Neuronal stem cell (in vitro differentiated cells): ENCODE measurements at regions not wholly inside any gene's neighbourhood (a gene's known extent, or its start where the extent isn't known, plus 50 kb on each side); places are given as distances from the start of the nearest gene placed in this dataset.

Experiments
- DNase-seq: peaks from one replicate; pipeline ENCODE4 v3.0.0-alpha.2; 2013; ENCODE audit warnings: low spot score
- H2AFZ ChIP-seq: one replicate; pipeline ENCODE4 v1.6.1; 2013; ENCODE audit warnings: mild to moderate bottlenecking, low read length, inconsistent platforms
- H2AK5ac ChIP-seq: 2 replicates; pipeline ENCODE4 v1.6.1; 2013; ENCODE audit warnings: low read depth, mild to moderate bottlenecking, inconsistent platforms, low read length, moderate library complexity, mixed read lengths
- H2BK120ac ChIP-seq: 2 replicates; pipeline ENCODE4 v1.6.1; 2013; ENCODE audit warnings: low read depth, mild to moderate bottlenecking, inconsistent platforms, low read length, moderate library complexity, mixed read lengths
- H2BK12ac ChIP-seq: one replicate; pipeline ENCODE4 v1.6.1; 2013; ENCODE audit warnings: low read length, inconsistent platforms
- H2BK15ac ChIP-seq: 2 replicates; pipeline ENCODE4 v1.6.1; 2013; ENCODE audit warnings: mild to moderate bottlenecking, low read length, inconsistent platforms, mixed read lengths
- H2BK5ac ChIP-seq: one replicate; pipeline ENCODE4 v1.6.1; 2013; ENCODE audit warnings: inconsistent platforms, mild to moderate bottlenecking, low read length, moderate library complexity
- H3K14ac ChIP-seq: one replicate; pipeline ENCODE4 v1.6.1; 2013; ENCODE audit warnings: low read length, inconsistent platforms
- H3K18ac ChIP-seq: 2 replicates; pipeline ENCODE4 v1.6.1; 2013; ENCODE audit warnings: low read length, inconsistent platforms
- H3K23ac ChIP-seq: 2 replicates; pipeline ENCODE4 v1.6.1; 2013; ENCODE audit warnings: low read depth, mild to moderate bottlenecking, mixed read lengths, low read length, inconsistent platforms; ENCODE audit not compliant: poor library complexity
- H3K27ac ChIP-seq: replicated peaks from 3 replicates; pipeline ENCODE4 v1.5.1; 2013; ENCODE audit warnings: low read length, inconsistent platforms
- H3K27me3 ChIP-seq, 3 experiments: 2 replicates each; pipeline ENCODE4 v1.6.1; 2013; ENCODE audit warnings: low read length in 3 of 3, mild to moderate bottlenecking in 2 of 3, inconsistent platforms in 1 of 3, low read depth in 1 of 3, mixed read lengths in 1 of 3, moderate library complexity in 1 of 3; ENCODE audit not compliant: control insufficient read depth in 3 of 3, insufficient read depth in 3 of 3
- H3K36me3 ChIP-seq, 2 donors: replicated peaks in 1 of 2; 2 replicates each; pipeline ENCODE4 v1.6.1; 2013; ENCODE audit warnings: low read length in 2 of 2; ENCODE audit not compliant: control insufficient read depth in 2 of 2, insufficient read depth in 2 of 2
- H3K4ac ChIP-seq: 2 replicates; pipeline ENCODE4 v1.6.1; 2013; ENCODE audit warnings: inconsistent platforms, mild to moderate bottlenecking, low read length, moderate library complexity
- H3K4me1 ChIP-seq, 2 donors: 1 replicate in 1 of 2; 2 replicates in 1 of 2; pipeline ENCODE4 v1.6.1; 2013; ENCODE audit warnings: low read length in 2 of 2, low read depth in 1 of 2; ENCODE audit not compliant: control insufficient read depth in 2 of 2, insufficient read depth in 1 of 2
- H3K4me2 ChIP-seq: one replicate; pipeline ENCODE4 v1.6.1; 2013; ENCODE audit warnings: mild to moderate bottlenecking, low read length, inconsistent platforms; ENCODE audit not compliant: insufficient read depth, poor library complexity, severe bottlenecking
- H3K4me3 ChIP-seq, 2 donors: 2 replicates each; pipeline ENCODE4 v1.5.1; 2013; ENCODE audit warnings: low read length in 2 of 2, mild to moderate bottlenecking in 2 of 2, inconsistent platforms in 1 of 2, moderate library complexity in 1 of 2
- H3K79me1 ChIP-seq: one replicate; pipeline ENCODE4 v1.6.1; 2013; ENCODE audit warnings: low read depth, mild to moderate bottlenecking, inconsistent platforms, low read length, moderate library complexity
- H3K9ac ChIP-seq: one replicate; pipeline ENCODE4 v1.6.1; 2013; ENCODE audit warnings: mild to moderate bottlenecking, low read depth, low read length, inconsistent platforms; ENCODE audit not compliant: poor library complexity
- H3K9me3 ChIP-seq, 2 donors: replicated peaks in 1 of 2; 2 replicates each; pipeline versions ENCODE3 to v1.6.1; 2013; ENCODE audit warnings: low read length in 2 of 2, mild to moderate bottlenecking in 2 of 2, inconsistent platforms in 1 of 2, low read depth in 1 of 2, mixed read lengths in 1 of 2, moderate library complexity in 1 of 2; ENCODE audit not compliant: control insufficient read depth in 2 of 2, insufficient read depth in 1 of 2
- H4K8ac ChIP-seq: one replicate; pipeline ENCODE4 v1.6.1; 2013; ENCODE audit warnings: low read depth, mild to moderate bottlenecking, inconsistent platforms, low read length, moderate library complexity
- H4K91ac ChIP-seq: one replicate; pipeline ENCODE4 v1.6.1; 2013; ENCODE audit warnings: low read length, low read depth, mild to moderate bottlenecking, inconsistent platforms; ENCODE audit not compliant: poor library complexity
- WGBS, 2 donors: extraction: QIAGEN DNeasy Blood & Tissue Kit; methylation state at CpG; one replicate each; pipeline ENCODE4 v1.1.7; 2013; ENCODE audit warnings: missing lambda C conversion rate in 2 of 2, mixed read lengths in 1 of 2; ENCODE audit not compliant: insufficient read length in 2 of 2, insufficient replicate concordance in 1 of 2; ENCODE audit errors: extremely low coverage in 2 of 2; 5-methylcytosine and 5-hydroxymethylcytosine counted together

DNA sequence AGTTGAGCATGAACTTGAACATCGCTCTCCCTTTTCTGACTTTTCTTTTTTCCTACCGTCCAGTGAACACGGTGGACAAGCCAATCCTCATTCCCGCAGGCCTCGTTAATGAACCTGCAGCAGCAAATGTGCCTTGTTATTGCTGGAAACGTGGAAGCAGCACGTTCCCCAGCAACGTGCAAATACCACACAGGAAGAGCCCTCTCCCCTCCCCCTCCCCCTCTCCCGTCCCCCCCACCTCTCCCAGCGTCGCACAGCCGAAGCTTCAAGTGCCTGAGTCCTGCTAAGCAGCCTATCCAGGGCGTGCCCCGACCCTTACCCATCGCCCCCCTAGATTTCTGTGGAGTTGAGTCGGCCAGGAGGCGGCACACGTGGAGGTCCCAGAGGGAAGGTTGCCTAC is 219.9 kb downstream of the BCOR start:
- peaks cover 2 to 9% of the 10 kb centered on the region in 2 donors for H3K4me1 ChIP-seq
- H3K4me3 ChIP-seq, result no peak overlapping the region
- no peak overlapping the region for H3K23ac ChIP-seq
- no peak overlapping the region for H2BK5ac ChIP-seq
- DNase-seq, result no peak
- H3K27me3 ChIP-seq, result peaks cover 0 to 5% (median 0%) of the 10 kb centered on the region in 3 experiments
- no peaks in the 10 kb centered on the region for H3K36me3 ChIP-seq
- H2AFZ ChIP-seq, result peak overlapping the region; percentile 45
- no peak overlapping the region for H3K27ac ChIP-seq
- H3K14ac ChIP-seq, result no peak overlapping the region
- no peak overlapping the region for H3K4ac ChIP-seq
- H2BK12ac ChIP-seq, result no peak overlapping the region
- no peak overlapping the region for H3K9ac ChIP-seq
- no peak overlapping the region for H4K8ac ChIP-seq
- WGBS, 2 donors, result no CpG with 5 or more reads among the region's 18 CpGs
- no peak overlapping the region for H3K4me2 ChIP-seq
- no peak overlapping the region for H3K18ac ChIP-seq
- no peak overlapping the region for H2BK15ac ChIP-seq
- no peak overlapping the region for H4K91ac ChIP-seq
- H3K9me3 ChIP-seq, result no peaks in the 10 kb centered on the region
- H3K79me1 ChIP-seq, result no peaks in the 10 kb centered on the region
- H2AK5ac ChIP-seq, result no peak overlapping the region
- no peak overlapping the region for H2BK120ac ChIP-seq

DNA sequence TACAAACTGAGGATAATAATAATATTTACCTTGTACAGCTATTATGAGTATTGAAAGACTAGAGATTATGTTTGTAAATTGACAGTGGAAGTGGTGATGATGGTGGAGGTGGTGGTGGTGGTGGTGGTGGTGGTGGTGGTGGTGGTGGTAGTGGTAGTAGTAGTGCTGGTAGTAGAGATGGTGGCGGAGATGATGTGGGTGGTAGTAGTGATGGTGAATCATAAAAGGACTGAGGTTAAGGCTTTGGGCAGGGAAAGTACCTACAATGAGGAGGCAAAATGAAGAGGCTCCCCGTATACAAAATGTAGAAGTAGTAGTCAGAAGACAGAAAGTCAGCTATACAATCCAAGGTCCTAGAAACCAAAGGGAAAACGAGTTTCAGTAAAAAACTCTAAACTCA is 214.1 kb downstream of the BCOR start:
- Histone ChIP-seq H3K79me1 (no peaks in the 10 kb centered on the region), H3K4me1 (peaks cover 0 to 7% of the 10 kb centered on the region in 2 donors), H3K36me3 (no peaks in the 10 kb centered on the region), H3K27me3 (peaks cover 0 to 12% (median 0%) of the 10 kb centered on the region in 3 experiments), H3K23ac (no peak overlapping the region), H3K18ac (no peak overlapping the region), H3K14ac (no peak overlapping the region), H3K4ac (no peak overlapping the region), H4K8ac (no peak overlapping the region), H3K27ac (no peak overlapping the region), H2BK120ac (no peak overlapping the region), H2AFZ (no peak overlapping the region), H3K4me2 (no peak overlapping the region), H2AK5ac (no peak overlapping the region), H3K9ac (no peak overlapping the region), H3K4me3 (no peak overlapping the region), H2BK15ac (no peak overlapping the region), H2BK12ac (no peak overlapping the region), H3K9me3 (no peaks in the 10 kb centered on the region), H2BK5ac (no peak overlapping the region), H4K91ac (no peak overlapping the region)
- no peak for DNase-seq
- WGBS, 2 donors, result no CpG with 5 or more reads among the region's 3 CpGs

DNA sequence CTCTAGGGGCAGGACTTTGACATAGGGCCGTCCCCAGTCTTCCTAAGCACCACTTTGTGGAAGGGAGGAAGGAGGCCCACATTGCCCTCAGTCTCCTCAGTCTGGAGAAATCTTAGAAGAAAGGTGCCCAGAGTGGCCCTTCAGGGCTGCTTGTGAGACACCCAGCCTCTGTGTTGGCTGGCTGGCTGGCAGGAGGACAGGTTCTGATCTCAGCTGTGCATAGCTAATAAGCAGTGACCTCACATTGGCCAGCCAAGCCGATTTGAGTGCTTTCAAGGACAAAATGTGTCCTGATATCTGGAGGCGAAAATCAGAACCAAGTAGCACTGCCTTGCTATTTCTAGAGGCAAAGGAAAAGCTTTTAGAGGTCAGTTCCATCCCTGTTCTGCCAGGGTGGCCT is 211.5 kb downstream of the BCOR start:
- no peak overlapping the region for H2AFZ ChIP-seq
- WGBS, 2 donors, result no CpG with 5 or more reads among the region's 3 CpGs
- H3K18ac ChIP-seq, result no peak overlapping the region
- H3K14ac ChIP-seq, result no peak overlapping the region
- no peak overlapping the region for H3K4ac ChIP-seq
- H3K4me3 ChIP-seq, result no peak overlapping the region
- no peak overlapping the region for H2BK15ac ChIP-seq
- H2AK5ac ChIP-seq, result no peak overlapping the region
- no peak overlapping the region for H3K27ac ChIP-seq
- no peak overlapping the region for H2BK5ac ChIP-seq
- peaks cover 0 to 12% (median 0%) of the 10 kb centered on the region in 3 experiments for H3K27me3 ChIP-seq
- no peak overlapping the region for H3K23ac ChIP-seq
- H4K91ac ChIP-seq, result no peak overlapping the region
- no peak overlapping the region for H2BK12ac ChIP-seq
- no peaks in the 10 kb centered on the region for H3K79me1 ChIP-seq
- no peak overlapping the region for H3K4me2 ChIP-seq
- no peak overlapping the region for H3K9ac ChIP-seq
- H4K8ac ChIP-seq, result no peak overlapping the region
- H3K36me3 ChIP-seq, result no peaks in the 10 kb centered on the region
- DNase-seq, result no peak
- no peaks in the 10 kb centered on the region for H3K9me3 ChIP-seq
- no peak overlapping the region for H2BK120ac ChIP-seq
- H3K4me1 ChIP-seq, result no peaks in the 10 kb centered on the region

DNA sequence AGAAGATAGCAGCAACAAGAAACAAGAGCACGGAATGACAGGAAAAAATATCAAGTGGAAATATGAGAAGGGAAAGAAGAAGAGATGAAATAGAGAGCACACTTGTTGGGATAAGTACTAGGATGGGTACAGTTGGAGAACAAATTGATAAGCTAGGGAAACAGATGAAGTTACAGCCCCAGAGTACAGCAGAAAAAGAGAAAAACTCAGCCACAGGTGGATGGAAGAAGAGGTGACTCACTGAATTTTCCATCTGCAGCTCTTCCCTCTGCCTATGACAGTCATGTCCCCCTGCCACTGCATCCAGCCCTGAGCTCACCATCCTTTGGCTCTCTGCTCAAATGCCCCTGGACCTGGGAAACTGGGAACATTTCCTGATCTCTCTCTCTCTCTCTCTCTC is 209.0 kb downstream of the BCOR start:
- Histone ChIP-seq H2BK5ac (no peak overlapping the region), H3K23ac (no peak overlapping the region), H2BK15ac (no peak overlapping the region), H2AK5ac (no peak overlapping the region), H3K9me3 (no peaks in the 10 kb centered on the region), H3K27me3 (peaks cover 0 to 12% (median 0%) of the 10 kb centered on the region in 3 experiments), H3K4me1 (no peaks in the 10 kb centered on the region), H3K14ac (no peak overlapping the region), H3K4me3 (no peak overlapping the region), H3K4ac (no peak overlapping the region), H3K36me3 (no peaks in the 10 kb centered on the region), H3K4me2 (no peak overlapping the region), H4K91ac (no peak overlapping the region), H3K79me1 (no peaks in the 10 kb centered on the region), H4K8ac (no peak overlapping the region), H3K18ac (no peak overlapping the region), H2BK120ac (no peak overlapping the region), H2AFZ (no peak overlapping the region), H3K9ac (no peak overlapping the region), H2BK12ac (no peak overlapping the region), H3K27ac (no peak overlapping the region)
- WGBS, 2 donors, result no CpG with 5 or more reads among the region's 1 CpG
- no peak for DNase-seq
